GM19023 (cell line): ENCODE measurements at regions not wholly inside any gene's neighbourhood (a gene's known extent, or its start where the extent isn't known, plus 50 kb on each side); places are given as distances from the start of the nearest gene placed in this dataset.

Experiments used
- ATAC-seq: cut with Tn5 transposase; IDR thresholded peaks from one replicate; pipeline ENCODE4 v1.9.1; 2021; ENCODE audit warnings: mild to moderate bottlenecking, moderate library complexity; ENCODE audit not compliant: unreplicated experiment

DNA sequence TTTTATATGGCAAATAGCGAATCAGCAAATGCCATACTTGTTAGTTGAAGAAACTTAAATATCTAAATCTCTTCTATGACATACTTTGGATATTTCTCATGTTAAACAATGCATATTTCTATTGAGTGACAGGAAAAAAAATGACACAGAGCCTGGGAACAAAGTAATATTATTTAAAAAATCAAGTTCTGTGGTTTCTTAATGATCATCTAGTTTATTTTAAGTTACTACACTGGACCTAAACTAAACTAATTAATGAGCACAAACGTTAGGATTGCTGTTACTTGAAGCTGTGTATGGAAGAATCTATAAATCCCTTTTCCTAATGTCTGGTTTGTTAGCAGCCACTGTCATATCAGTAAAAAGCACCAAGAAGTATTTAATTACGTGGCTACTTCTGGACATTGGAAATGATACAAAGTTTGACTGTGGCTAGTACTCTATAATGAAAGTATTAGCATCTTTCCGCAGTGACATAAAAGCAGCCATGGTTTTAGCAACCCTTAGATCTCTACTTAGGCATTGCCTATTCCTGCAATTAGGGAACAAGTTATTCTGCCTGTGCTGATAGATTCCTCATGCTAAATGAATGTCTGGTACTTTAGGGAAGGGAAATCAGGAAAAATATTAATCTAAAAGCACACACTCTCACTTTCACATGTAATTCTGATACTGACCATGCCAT is 981.7 kb upstream of the B3GALT2 start:
- no peak for ATAC-seq

DNA sequence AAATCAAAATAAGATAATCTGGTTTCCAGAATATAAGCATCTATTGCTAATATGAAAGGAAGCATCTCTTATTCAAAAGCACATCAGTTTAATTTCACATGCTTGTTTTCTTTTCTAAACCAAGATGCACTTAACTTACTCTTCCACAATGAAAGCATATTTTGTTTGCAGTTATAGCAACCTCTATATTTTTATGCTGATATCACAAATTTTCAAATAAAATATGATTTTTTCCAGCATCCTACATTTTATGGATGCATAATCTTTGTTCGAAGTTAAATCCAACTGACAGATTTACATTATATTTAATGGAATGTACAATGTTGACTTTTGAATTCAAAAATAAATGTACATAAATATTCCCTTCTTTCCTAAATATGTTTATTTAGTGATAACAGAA is 978.3 kb upstream of the B3GALT2 start:
- no peak for ATAC-seq

GRCh38 chr1:194161591-194161990 is 975.2 kb upstream of the B3GALT2 start:
- no peak for ATAC-seq

GRCh38 chr1:194159941-194160340 is 973.5 kb upstream of the B3GALT2 start:
- no peak for ATAC-seq

DNA sequence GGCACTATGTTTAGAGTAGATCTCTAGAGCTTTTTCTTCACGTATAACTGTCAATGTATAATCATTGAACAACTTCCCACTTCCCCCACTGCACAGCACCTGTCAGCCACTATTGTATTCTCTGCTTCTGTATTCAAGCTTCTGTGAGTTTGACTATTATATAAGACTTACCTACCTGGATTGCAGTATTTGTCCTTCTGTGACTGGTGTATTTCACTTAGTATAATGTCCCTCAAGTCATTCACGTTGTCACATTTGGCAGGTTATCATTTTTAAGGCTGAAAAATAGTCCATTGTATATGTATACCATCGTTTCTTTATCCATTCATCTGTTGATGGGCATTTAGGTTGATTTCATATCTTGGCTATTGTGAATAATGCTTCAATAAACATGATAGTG is 969.5 kb upstream of the B3GALT2 start:
- ATAC-seq, result no peak

DNA sequence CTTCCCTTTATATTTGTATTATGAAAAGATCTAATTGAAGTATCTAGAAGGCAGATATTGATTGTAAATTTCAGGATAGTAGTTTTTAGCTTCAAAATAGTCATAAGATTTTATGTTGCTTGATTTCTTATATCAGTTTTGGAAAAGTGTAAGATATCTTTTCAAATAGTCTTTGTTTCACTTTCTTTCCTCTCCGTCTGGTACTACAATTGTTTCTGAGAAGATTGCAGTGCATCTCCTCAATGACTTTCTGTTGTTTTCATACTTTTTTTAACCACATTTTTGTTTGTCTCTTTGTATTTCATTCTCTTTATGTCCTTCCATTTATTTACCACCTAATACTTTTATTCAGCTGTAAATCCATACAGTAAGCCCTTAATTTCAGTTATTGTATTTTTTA is 964.6 kb upstream of the B3GALT2 start:
- no peak for ATAC-seq

- no peak for ATAC-seq
Observed at GRCh38 chr1:194150242-194150641, 963.8 kb upstream of the B3GALT2 start.

DNA sequence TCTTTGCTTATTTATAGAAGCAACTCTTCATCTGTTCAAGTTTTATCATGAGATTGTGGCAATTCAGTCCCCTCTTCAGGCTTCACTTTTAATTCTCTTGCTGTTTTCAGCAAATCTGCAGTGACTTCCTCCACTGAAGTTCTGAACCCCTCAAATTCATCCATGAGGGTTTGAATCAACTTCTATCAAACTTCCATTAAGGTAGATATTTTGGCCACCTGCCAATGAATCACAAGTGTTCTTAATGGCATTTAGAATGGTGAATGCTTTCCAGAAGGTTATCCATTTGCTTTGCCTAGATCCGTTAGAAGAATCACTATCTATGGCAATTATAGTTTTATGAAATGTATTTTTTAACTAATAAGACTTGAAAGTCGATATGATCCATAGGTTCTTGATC is 946.7 kb upstream of the B3GALT2 start:
- no peak for ATAC-seq

DNA sequence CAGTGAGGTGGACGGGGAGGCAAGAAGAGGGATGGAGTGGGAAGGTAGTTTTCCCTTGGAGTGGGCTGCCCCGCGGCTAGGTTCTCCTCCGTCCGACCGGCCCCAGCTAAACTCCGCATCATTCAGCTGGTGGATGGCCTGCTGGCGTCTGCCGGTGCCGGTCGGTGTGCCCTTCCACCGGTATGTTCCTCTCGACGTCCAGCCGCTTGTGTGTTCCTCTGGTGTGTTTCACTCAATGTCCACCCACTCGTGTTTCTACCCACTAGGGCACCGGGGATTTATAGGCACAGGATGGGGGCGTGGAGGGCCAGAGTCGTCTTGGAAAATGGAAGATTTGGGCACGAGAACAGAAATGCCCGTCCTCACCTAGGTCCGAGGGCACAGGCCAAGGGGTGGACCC is 931.7 kb upstream of the B3GALT2 start:
- ATAC-seq, result no peak

DNA sequence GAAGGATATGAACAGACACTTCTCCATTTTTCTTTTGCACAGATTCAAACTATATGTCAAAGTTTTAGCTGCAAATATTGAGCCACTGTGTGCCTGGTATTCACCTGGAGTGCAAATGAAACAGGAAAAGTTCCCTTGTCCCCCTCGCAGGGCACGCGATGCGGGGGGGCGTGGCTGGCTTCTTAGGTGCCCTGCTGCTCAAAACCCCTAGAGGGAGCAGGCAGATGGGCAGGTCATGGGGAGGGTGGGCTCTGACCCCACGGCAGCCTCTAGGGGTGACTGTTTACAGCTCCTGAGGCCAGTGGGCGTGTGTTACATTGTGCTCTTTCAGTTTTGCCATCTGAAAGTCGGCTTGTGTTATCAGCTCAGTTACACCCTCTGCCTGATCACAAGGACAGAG is 931.2 kb upstream of the B3GALT2 start:
- ATAC-seq, result no peak

DNA sequence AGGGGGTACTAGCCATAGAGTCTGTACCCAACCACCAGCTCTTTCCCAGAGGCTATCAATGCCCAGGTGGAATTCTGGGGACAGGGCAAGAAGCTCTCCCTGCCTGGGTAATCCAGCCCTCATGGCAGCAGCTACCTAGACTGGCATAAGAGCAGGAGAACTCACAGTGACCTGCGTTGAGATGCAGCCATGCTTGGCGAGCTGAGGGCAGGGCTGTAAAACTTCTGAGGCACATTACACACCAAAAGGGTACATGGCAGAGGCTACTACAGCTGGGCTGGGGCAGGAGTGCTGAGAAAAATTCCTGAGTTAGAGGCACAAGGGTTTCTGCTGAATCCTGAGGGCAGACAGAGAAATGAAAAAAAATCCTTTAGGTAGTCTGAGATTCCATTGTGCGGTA is 927.9 kb upstream of the B3GALT2 start:
- no peak for ATAC-seq

GRCh38 chr1:194105381-194105780 is 919.0 kb upstream of the B3GALT2 start:
- no peak for ATAC-seq

DNA sequence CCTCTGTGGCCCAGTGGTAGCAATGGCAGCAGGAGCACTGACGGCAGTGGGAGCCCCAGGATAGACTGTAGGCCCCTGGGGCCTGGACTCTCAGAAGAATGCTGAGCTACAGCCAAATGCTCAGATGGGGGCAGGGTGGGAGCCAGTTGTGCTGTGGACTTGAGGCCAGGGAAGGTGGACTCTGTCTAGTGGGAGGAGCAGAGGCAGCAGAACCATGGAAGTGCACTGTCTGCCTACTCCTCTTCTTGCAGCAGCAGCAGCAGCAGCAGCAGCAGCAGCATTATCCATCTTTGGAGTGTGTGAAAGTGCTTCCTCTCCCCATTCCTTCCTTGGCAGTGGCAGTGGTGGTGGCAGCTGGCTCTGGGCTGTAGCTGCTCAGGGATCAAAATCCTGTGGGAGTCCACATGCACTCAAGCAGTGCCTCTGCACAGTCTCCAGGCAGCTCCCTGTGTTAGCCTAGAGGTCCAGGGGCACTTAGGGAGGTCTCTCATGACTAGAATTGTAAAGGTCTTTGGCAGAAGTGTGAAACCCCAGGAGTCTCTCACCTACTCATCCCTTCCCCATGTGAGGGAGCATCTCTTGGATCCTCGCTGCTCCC is 917.9 kb upstream of the B3GALT2 start:
- ATAC-seq, result no peak

DNA sequence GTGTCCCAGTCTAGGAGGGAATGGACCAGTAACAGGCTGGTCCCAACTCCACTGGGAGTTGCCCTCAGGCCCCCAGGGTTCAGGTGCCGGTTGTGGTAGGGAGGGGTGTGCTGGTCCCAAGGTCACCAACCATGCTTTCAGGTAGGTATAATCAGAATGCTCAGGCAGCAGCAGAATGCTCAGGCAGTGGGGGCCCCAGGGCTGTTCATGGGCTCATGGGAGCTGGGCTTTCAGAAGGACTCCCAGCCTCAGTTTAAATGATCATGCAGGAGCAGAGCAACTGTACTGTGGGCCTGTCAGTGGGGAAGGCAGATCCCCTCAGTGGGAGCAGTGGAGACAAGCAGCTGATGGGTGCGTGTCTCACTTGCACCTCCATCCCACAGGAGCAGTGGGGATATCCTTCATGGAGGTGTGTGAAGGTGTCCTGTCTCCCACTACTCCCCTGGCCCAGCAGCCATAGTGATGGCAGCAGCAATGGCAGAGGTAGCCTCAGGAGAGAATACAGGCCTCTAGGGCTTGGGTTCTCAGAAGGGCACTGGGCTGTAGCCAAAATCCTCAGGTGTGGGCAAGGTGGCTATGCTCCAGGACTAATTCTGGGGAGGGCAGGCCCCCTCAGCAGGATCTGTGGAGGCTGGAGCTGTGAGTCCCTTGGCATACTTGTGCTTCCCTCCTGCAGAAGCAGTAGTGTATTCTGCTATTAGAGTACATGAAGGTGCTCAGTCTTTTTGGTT is 917.3 kb upstream of the B3GALT2 start:
- no peak for ATAC-seq

- no peak for ATAC-seq
Observed at GRCh38 chr1:194103101-194103500, 916.7 kb upstream of the B3GALT2 start.

- ATAC-seq, result no peak
Observed at GRCh38 chr1:194102607-194103006, 916.2 kb upstream of the B3GALT2 start.

- no peak for ATAC-seq
Observed at GRCh38 chr1:194084755-194085154, 898.3 kb upstream of the B3GALT2 start.

GRCh38 chr1:194081444-194081843 is 895.0 kb upstream of the B3GALT2 start:
- ATAC-seq, result no peak

- no peak for ATAC-seq
Observed at GRCh38 chr1:194080826-194081225, 894.4 kb upstream of the B3GALT2 start.

DNA sequence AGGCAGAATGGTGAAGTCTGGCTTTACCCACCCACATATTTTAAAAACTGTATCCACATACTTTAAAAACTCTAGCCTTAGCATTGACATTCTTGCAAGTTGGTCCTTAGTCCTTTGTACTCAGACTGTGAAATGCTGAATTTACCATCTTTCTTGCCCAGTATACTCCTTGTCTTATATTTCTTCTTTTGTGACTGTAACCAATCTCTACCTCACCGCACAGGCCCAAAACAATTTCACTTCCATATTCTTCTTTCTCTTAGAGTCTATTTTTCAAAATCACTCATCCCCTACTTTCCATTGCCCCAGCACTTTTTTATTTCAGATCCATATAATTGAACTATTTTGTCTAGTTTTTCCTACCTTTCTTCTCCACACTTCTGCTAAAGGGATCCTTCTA is 892.4 kb upstream of the B3GALT2 start:
- no peak for ATAC-seq

DNA sequence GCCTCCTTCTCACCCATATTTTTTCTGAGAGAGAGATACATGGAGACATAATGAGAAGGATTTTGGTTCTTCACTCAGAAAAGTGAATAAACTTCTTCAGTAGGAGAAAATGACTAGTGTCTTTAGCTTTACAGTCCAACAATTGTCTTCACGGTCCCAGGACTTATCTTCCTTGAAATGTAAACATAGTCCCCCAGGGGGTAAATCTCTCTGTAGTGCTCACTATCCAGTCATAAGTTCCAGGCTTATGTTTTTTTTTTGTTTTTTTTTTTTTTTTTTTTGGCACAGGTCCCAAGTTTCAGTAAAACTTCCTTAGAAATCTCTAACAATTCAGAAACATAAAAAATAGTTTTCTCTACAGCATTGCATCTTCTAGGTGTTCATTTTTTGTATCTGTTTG is 890.2 kb upstream of the B3GALT2 start:
- ATAC-seq, result no peak

DNA sequence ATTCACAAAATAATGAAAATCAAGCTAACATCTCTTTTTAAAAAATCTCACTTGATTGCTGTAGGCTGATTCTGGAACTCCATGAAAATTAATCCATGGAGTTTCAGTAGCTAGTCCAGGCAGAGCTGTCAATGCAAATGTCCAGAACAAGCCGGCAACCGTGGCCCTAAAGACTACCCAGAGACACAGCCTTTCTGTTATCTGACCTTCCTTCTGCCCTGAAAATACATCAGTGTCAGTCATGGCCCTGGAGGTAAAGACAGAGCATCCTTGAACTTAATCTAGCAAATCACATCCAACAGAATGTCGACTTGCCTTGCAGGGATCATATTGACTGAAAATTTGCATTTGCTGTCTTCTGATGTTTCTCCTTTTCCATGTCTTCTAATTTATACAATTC is 887.4 kb upstream of the B3GALT2 start:
- no peak for ATAC-seq
